ENCODE measurements at regions not wholly inside any gene's neighbourhood (a gene's known extent, or its start where the extent isn't known, plus 50 kb on each side); places are given as distances from the start of the nearest gene placed in this dataset.
"Not testable (repeated sequence)": the region's sequence is repeated elsewhere in the genome, so short reads cannot be mapped to it uniquely, and the experiment has no call there.

DNA sequence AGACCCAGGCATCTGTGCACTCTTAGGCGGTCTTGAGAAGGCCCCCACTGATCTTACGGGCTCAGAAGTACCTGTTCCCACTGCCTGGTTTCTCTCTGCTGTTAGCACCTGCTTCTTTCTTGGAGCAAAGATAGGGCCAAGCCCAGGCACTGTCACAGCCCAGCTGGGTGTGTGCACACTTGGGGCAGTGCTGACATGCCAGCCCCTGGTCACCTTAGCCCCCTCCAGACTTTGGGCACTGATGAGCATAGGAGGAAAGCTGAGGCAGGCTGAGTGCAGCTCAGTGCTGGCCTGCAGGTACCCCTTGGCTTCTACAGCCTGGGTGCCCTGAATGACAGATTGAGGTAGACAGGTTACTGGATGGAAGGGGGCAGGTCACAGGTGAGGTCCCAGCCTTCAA lies 105.7 kb upstream of the AHI1 start:
- no peaks in the 10 kb centered on the region for H3K4me1 ChIP-seq
- no peak overlapping the region for H3K27ac ChIP-seq
- no peak overlapping the region for H3K4me3 ChIP-seq
- intact Hi-C loops (cut with DNase I), result no loop called here
- H3K27me3 ChIP-seq, result no peaks in the 10 kb centered on the region
- no peaks in the 10 kb centered on the region for H3K36me3 ChIP-seq
- peaks cover 0 to 5% of the 10 kb centered on the region in 2 donors for H3K9me3 ChIP-seq
- ATAC-seq (no peak), DNase-seq (no peak)
- TF ChIP-seq, protein P1, sequence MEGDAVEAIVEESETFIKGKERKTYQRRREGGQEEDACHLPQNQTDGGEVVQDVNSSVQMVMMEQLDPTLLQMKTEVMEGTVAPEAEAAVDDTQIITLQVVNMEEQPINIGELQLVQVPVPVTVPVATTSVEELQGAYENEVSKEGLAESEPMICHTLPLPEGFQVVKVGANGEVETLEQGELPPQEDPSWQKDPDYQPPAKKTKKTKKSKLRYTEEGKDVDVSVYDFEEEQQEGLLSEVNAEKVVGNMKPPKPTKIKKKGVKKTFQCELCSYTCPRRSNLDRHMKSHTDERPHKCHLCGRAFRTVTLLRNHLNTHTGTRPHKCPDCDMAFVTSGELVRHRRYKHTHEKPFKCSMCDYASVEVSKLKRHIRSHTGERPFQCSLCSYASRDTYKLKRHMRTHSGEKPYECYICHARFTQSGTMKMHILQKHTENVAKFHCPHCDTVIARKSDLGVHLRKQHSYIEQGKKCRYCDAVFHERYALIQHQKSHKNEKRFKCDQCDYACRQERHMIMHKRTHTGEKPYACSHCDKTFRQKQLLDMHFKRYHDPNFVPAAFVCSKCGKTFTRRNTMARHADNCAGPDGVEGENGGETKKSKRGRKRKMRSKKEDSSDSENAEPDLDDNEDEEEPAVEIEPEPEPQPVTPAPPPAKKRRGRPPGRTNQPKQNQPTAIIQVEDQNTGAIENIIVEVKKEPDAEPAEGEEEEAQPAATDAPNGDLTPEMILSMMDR (IDR thresholded peaks at IDR 0.05), result no peak

DNA sequence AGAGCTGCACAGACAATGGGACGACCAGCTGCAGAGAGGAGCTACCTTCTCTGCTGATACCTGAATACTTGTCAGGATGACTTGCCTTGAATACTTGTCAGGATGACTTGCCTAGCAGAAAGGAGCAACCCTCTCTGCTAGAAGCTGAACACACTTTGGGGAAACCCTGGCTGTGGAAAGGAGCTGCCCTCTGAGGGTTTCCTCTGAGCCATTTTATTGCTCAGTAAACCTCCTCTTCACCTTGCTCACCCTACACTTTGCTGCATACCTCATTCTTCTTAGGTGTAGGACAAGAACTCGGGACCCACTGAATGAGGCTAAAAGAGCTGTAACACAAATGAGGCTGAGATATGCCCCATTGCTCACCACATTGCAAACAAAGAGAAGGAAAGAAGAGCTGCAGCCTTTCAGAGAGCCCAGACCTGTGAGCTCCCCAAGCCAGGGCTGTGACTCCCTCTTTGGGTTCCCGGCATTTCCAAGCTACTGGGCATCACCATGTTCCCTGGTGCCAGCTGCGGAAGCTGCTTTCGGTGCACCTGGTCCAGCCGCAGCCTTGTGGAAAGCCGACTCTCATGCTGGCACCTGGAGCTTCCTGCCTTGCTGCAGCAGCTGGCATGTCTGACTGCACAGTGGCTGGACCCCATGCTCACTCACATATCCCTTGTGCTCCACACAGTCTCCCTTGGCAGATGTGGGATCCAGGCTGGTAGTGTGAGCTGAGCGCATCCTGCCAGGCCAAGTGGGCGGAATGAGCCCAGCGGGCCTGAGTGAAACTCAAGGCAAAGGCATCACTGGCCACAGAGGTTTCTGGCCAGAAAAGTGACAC lies 106.7 kb upstream of the AHI1 start:
- peaks cover 0 to under 1% of the 10 kb centered on the region in 2 donors for H3K9me3 ChIP-seq
- DNase-seq, result no peak
- no peak overlapping the region for H3K4me3 ChIP-seq
- intact Hi-C loops (cut with DNase I), result no loop called here
- TF ChIP-seq, protein P1 (IDR thresholded peaks at IDR 0.05), result no peak
- no peak overlapping the region for H3K27ac ChIP-seq
- no peaks in the 10 kb centered on the region for H3K4me1 ChIP-seq
- H3K36me3 ChIP-seq, result no peaks in the 10 kb centered on the region
- H3K27me3 ChIP-seq, result no peaks in the 10 kb centered on the region
- ATAC-seq, result no peak

DNA sequence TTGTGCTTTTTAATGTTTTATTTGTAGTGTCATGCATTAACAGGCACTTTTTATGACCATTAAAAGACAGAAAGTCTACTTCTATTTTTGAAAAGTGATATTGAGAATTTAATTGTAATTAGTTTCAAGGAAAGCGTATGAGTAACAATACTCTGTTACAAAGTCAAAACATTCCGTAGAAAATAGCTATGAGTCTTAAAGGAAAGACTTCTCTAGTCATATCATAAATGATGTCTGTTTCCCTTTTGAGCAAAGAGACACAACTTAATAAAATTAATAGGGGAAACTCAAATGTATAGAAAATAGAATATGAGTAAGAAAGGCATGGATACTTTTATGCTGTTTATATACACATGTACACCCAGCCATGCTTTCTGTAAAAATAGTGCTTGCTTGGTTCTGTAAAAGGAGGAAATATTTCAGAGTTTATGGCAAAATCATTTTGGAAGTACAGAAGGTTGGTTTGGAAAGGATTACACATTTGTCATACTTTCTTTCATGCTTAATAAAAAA lies 107.8 kb upstream of the AHI1 start:
- H3K4me1 ChIP-seq, result no peaks in the 10 kb centered on the region
- no peak overlapping the region for H3K27ac ChIP-seq
- ATAC-seq (no peak), DNase-seq (no peak)
- TF ChIP-seq, protein P1 (IDR thresholded peaks at IDR 0.05), result no peak
- no peak overlapping the region for H3K4me3 ChIP-seq
- H3K36me3 ChIP-seq, result no peaks in the 10 kb centered on the region
- intact Hi-C loops (cut with DNase I), result no loop called here
- no peaks in the 10 kb centered on the region for H3K27me3 ChIP-seq
- H3K9me3 ChIP-seq, result no peaks in the 10 kb centered on the region

DNA sequence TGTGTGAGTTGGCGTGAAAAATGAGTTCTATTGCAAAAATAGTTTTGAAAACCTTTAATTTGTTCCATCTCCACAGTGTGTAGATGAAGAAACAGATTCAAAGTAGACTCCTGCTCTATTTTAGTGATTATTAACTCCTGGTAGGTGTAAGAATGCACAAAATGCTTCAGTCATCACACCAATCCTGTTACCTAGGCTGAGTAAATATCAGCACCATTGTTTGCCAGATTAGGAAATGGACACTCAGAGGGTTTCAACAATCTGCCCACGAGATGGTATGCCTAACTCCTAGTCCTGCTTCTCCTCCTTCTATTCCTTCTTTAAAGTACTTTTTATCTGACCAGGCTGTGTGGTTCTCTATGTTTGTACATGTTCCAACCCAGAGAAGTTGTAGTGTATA lies 108.9 kb upstream of the AHI1 start:
- no peaks in the 10 kb centered on the region for H3K9me3 ChIP-seq
- intact Hi-C loops (cut with DNase I), result no loop called here
- TF ChIP-seq, protein P1 (IDR thresholded peaks at IDR 0.05), result no peak
- no peak overlapping the region for H3K4me3 ChIP-seq
- DNase-seq (no peak), ATAC-seq (peak; percentile 76)
- no peaks in the 10 kb centered on the region for H3K36me3 ChIP-seq
- H3K27ac ChIP-seq, result no peak overlapping the region
- H3K27me3 ChIP-seq, result no peaks in the 10 kb centered on the region
- H3K4me1 ChIP-seq, result no peaks in the 10 kb centered on the region

DNA sequence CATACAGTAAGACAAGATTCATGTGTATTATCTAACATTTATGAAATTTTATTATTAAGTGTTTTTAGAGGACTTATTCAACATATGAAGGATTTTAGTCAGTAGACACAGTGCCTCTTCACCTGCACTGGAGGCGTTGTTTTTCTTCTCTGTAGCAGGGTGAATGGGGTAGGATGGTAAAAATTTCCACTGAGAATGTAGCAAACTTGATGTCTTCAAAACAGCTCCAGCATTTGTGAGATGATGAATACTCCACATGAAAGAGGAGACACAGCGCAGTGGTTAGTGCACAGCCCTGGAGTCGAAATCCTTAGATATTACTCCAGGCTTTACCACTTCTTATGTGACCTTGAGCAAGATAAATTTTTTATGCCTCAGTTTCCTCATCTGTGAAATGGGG lies 110.5 kb upstream of the AHI1 start:
- no peaks in the 10 kb centered on the region for H3K9me3 ChIP-seq
- H3K4me1 ChIP-seq, result no peaks in the 10 kb centered on the region
- intact Hi-C loops (cut with DNase I), result no loop called here
- DNase-seq (no peak), ATAC-seq (no peak)
- TF ChIP-seq, protein P1 (IDR thresholded peaks at IDR 0.05), result no peak
- no peak overlapping the region for H3K4me3 ChIP-seq
- H3K27me3 ChIP-seq, result no peaks in the 10 kb centered on the region
- no peak overlapping the region for H3K27ac ChIP-seq
- H3K36me3 ChIP-seq, result no peaks in the 10 kb centered on the region

DNA sequence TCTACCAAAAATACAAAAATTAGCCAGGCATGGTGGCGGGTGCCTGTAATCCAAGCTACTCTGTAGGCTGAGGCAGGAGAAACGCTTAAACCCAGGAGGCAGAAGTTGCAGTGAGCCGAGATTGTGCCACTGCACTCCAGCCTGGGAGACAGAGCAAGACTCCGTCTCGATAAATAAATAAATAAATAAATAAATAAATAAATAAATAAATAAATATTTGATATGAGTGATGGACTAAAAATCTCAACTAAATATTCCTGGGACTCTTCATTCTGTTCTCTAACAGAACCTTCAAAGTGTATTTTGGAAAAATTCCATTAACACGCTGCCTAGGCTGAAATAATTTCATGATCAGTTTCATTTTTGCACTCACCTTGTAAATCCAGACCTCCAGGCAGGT lies 112.7 kb upstream of the AHI1 start:
- H3K36me3 ChIP-seq; H3K4me3 ChIP-seq; ATAC-seq; H3K4me1 ChIP-seq; H3K27me3 ChIP-seq; DNase-seq; intact Hi-C loops (cut with DNase I); H3K9me3 ChIP-seq; H3K27ac ChIP-seq: not testable (repeated sequence)

Data from left lung (tissue), 4 donors.